Activated T-cell treated with anti-CD3 and anti-CD28 coated beads, Interleukin-2, amount 50 U/mL, for 24 hours (primary cell): ENCODE measurements at regions not wholly inside any gene's neighbourhood (a gene's known extent, or its start where the extent isn't known, plus 50 kb on each side); places are given as distances from the start of the nearest gene placed in this dataset.
"Not testable (repeated sequence)": the region's sequence is repeated elsewhere in the genome, so short reads cannot be mapped to it uniquely, and the experiment has no call there.

ENCODE experiments used
- DNase-seq: peaks from one replicate; pipeline ENCODE4 v3.0.0-alpha.2; 2020
- H3K27ac Mint-ChIP-seq: 2 replicates; pipeline ENCODE4 v1.8.0; 2020; ENCODE audit warnings: mild to moderate bottlenecking, mixed read lengths
- H3K27me3 Mint-ChIP-seq: 2 replicates; pipeline ENCODE4 v1.8.0; 2020; ENCODE audit warnings: mixed read lengths
- H3K36me3 Mint-ChIP-seq: 2 replicates; pipeline ENCODE4 v1.8.0; 2020; ENCODE audit warnings: low read depth, mixed read lengths
- H3K4me1 Mint-ChIP-seq: 2 replicates; pipeline ENCODE4 v1.8.0; 2020; ENCODE audit warnings: low read depth, mixed read lengths
- H3K4me3 Mint-ChIP-seq: 2 replicates; pipeline ENCODE4 v1.8.0; 2020; ENCODE audit warnings: mild to moderate bottlenecking, moderate library complexity, mixed read lengths
- H3K9me3 Mint-ChIP-seq: 2 replicates; pipeline ENCODE4 v1.8.0; 2020; ENCODE audit warnings: mixed read lengths

DNA sequence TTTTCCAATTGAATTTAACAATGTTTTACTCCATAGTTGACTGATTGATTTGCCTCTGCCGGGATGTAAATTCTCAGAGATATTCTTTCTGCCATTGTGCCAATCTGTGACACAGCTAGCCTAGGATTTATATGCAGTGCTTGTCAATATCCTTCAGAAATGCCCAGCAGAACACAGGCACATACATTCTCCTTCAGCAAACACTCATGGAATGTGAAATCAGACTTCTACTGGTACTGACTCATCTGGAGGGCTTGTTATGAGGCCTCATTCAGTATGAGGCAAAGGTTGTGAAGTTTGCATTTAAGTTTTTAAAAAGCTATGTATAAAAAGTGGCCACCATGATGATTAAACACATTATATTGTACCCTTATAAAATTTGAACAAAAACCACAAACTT, 158.4 kb downstream of the POTEC start:
- H3K27me3 Mint-ChIP-seq, H3K4me3 Mint-ChIP-seq, H3K27ac Mint-ChIP-seq, DNase-seq, H3K36me3 Mint-ChIP-seq, H3K9me3 Mint-ChIP-seq, H3K4me1 Mint-ChIP-seq: not testable (repeated sequence)

DNA sequence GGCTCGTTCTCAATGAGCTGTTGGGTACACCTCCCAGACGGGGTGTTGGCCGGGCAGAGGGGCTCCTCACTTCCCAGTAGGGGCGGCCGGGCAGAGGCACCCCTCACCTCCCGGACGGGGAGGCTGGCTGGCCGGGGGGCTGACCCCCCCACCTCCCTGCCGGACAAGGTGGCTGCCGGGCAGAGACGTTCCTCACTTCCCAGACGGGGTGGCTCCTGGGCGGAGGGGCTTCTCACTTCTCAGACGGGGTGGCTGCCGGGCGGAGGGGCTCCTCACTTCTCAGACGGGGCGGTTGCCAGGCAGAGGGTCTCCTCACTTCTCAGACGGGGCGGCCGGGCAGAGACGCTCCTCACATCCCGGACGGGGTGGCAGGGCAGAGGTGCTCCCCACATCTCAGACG, 160.7 kb downstream of the POTEC start:
- not testable (repeated sequence) for H3K9me3 Mint-ChIP-seq, DNase-seq, H3K36me3 Mint-ChIP-seq, H3K4me1 Mint-ChIP-seq, H3K27ac Mint-ChIP-seq, H3K27me3 Mint-ChIP-seq, H3K4me3 Mint-ChIP-seq

DNA sequence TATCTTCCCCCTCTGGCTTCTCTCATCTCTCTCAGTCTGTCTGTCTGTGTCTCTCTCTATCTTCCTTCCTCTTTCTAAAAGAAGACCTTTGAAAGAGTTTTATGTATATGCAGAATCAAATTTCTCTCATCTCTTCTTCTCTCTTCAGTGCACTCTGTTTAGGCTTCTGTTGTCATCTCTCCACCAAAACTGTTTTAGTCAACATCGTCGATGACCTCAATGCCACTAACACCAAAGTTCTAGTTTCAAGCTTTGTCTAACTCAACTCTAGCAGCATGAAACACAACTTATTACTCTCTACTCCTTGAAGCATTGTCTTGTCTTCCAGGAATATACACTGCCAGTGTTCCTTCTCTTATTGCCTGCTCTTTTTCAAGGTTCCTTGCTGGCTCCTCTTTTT, 163.9 kb downstream of the POTEC start:
- H3K27me3 Mint-ChIP-seq, H3K27ac Mint-ChIP-seq, H3K4me1 Mint-ChIP-seq, DNase-seq, H3K4me3 Mint-ChIP-seq, H3K36me3 Mint-ChIP-seq, H3K9me3 Mint-ChIP-seq: not testable (repeated sequence)

DNA sequence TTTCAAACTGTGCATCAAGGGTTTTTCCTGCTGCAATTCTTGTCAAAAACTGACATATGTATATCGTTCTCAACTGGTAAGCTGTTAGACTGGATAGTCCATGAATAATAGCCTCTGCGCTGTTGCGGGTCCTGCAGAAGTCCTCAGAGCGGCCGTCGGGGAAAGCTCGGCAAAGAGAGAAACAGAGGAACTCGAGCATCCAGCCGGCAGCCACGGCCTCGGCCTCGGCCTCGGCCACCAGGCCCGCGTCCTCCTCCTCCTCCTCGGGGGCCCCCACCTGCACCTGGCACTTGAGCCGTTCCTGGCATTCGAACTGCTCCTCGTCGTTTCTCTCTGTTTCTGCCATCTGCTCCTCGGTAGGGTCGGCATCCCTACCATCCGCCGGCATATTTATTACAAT, 165.0 kb downstream of the POTEC start:
- not testable (repeated sequence) for H3K4me3 Mint-ChIP-seq, H3K36me3 Mint-ChIP-seq, H3K27ac Mint-ChIP-seq, H3K4me1 Mint-ChIP-seq, H3K9me3 Mint-ChIP-seq, H3K27me3 Mint-ChIP-seq, DNase-seq

DNA sequence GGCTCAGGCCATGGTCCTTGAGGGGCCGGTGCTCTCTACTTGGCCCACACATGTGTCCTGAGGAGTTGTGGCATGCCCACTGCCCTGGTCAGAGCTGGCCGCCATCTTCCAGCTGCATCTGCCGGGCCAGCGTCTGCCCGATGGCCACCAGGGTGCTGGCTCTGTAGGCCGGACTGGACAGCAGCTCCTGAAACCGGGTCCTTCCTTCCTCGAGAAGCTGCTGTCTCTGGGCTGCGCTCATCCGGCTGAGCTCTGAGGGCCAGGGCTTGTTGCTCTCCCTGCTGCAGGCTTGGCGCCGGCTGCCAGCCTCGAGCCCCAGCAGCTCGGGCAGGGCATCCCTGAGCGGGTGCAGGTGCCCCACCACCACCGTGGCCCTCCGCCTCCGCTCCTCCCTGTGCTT, 182.1 kb downstream of the POTEC start:
- H3K27ac Mint-ChIP-seq, H3K4me1 Mint-ChIP-seq, H3K27me3 Mint-ChIP-seq, DNase-seq, H3K36me3 Mint-ChIP-seq, H3K4me3 Mint-ChIP-seq, H3K9me3 Mint-ChIP-seq: not testable (repeated sequence)

DNA sequence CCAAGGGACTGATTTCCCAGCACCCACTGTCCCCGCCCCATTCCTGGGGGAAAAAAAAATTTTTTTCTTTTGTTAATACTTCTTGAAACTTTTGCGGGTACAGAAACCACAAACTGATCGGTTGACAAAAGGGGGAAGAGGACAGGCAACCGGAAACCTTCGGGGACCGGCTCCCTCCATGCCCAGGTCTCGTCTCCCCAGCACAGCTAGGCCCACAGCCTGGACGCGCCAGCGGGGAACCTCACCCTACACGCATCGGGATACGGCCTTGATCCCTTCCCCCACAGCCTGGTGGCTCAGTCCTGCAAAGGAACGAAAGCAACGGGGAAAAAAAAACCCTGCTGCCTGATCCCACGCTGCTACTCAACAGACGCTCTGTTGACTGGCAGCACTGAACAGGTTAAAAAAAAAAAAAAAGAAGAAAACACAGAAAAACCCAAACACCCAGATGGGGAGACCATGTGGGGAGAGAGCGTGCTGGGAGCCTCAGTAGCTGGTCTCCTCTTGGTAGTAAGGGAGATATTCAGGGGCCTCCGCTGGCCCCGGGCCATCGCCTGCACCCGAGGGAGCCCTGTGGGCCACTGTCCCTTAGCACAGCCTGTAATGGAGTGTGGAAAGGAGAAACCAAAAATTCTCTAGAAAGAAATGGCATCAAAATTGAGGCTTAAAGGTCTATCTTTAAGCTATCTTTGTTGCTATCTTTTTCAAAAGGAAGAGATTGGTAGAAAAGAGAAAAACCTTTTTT, 185.7 kb downstream of the POTEC start:
- H3K27ac Mint-ChIP-seq, H3K4me1 Mint-ChIP-seq, H3K36me3 Mint-ChIP-seq, DNase-seq, H3K9me3 Mint-ChIP-seq, H3K27me3 Mint-ChIP-seq, H3K4me3 Mint-ChIP-seq: not testable (repeated sequence)

DNA sequence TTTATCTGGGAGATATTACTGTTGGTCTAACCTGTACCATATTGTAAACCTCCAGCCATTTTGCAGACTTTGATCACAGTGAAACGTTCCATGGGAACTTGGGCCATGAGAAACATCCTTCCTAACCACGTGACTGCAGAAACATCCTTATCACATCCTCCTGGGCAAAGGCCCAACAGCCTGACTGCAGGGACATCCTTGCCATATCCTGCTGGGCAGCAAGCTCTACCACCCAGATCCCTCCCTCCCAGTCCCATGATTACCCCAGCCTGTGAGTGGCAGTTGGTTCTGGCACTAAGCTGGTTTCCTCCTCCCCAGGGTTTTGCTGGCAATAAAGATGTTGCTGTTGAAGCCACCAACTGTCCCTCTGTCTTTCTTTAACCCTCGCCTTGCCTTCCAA, 201.2 kb downstream of the POTEC start:
- not testable (repeated sequence) for H3K4me3 Mint-ChIP-seq, H3K4me1 Mint-ChIP-seq, H3K9me3 Mint-ChIP-seq, H3K27ac Mint-ChIP-seq, H3K27me3 Mint-ChIP-seq, H3K36me3 Mint-ChIP-seq, DNase-seq

DNA sequence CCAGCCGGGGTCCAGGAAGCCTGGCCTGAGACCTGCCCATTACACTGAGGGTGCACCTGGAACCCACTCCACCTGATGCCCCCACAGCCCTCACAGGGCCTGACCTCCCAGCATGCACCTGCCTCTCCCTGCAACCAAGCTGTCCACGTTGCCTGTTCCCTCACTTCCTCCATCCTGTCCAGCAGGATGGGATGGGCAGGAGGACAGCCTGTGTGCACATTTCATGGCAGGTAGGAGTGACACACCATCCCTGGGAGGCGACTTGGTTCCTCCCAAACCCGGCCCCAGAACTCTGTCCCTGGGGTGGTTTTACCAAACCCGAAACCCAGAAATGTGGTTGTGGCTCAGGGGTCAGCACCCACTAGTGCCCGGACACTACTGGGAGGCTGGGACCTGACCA, 203.8 kb upstream of the ZNF519 start:
- H3K9me3 Mint-ChIP-seq, H3K27ac Mint-ChIP-seq, H3K36me3 Mint-ChIP-seq, H3K27me3 Mint-ChIP-seq, H3K4me3 Mint-ChIP-seq, DNase-seq, H3K4me1 Mint-ChIP-seq: not testable (repeated sequence)

DNA sequence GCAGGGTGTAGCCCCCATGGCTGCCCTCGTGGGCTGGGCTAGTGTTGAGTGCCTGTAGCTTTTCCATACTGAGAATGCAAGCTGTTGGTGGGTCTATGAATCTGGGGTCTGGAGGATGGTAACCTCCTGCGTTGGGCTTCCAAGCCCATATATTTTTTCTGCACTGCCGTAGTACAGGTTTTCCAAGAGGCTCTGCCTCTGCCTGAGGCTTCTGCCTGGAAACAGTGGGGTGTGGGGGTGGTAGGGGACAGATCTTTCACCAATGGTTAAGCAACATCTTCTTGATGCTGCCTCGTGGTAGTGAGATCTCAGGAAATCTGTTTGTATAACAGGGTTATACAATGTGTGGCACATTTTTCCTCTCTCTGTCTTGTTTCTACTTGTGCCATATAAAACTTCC, 189.0 kb upstream of the ZNF519 start:
- H3K36me3 Mint-ChIP-seq, DNase-seq, H3K27ac Mint-ChIP-seq, H3K27me3 Mint-ChIP-seq, H3K4me1 Mint-ChIP-seq, H3K4me3 Mint-ChIP-seq, H3K9me3 Mint-ChIP-seq: not testable (repeated sequence)

DNA sequence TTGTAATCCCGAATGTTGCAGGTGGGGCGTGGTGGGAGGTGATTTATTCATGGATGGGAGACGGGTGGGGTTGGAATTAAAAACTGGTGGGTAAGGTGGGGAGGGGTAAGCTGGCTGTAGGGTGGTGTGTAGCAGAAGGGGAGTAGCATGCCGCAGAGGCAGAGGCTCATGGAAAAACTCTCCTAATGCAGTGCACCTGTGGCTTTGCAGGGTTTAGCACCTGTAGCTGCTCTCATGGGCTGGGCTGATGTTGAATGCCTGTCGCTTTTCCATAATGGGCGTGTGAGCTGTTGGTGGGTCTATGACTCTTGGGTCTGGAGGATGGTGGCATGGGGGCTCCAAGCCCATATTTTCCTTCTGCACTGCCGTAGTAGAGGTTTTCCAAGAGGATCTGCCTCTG, 169.0 kb upstream of the ZNF519 start:
- H3K9me3 Mint-ChIP-seq, DNase-seq, H3K36me3 Mint-ChIP-seq, H3K27ac Mint-ChIP-seq, H3K27me3 Mint-ChIP-seq, H3K4me3 Mint-ChIP-seq, H3K4me1 Mint-ChIP-seq: not testable (repeated sequence)

DNA sequence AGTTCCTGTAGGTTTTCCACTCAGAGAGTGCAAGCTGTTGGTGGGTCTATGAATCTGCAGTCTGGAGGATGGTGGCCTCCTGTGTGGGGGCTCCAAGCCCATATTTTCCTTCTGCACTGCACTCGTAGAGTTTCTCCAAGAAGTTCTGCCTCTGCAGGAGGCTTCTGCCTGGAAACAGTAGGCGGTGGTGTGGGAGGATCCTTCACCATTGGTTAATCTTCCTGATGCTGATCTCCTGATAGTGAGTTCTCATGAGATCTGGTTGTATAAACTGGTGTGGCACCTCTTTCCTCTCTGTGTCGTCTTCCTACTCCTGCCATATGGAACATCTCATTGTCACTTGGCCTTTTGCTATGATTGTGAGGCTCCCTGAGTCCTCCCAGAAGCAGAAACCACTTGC, 162.8 kb upstream of the ZNF519 start:
- not testable (repeated sequence) for DNase-seq, H3K4me1 Mint-ChIP-seq, H3K36me3 Mint-ChIP-seq, H3K27ac Mint-ChIP-seq, H3K27me3 Mint-ChIP-seq, H3K9me3 Mint-ChIP-seq, H3K4me3 Mint-ChIP-seq

DNA sequence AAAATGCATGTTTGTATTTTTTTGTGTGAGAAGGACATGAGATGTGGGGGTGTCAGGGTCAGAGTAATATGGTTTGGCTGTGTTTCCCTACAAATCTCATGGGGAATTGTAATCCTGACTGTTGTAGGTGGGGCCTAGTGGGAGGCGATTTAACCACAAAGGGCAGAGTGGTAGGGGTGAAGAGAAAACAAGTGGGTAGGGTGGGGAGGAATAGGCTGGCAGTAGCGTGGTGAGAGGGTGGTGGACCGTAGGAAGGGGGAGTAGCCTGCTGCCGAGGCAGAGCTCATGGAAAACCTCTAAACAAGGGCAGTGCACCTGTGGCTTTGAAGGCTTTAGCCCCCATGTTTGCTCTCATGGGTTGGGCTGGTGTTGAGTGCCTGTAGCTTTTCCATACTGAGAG, 152.8 kb upstream of the ZNF519 start:
- no peaks in the 10 kb centered on the region for H3K27me3 Mint-ChIP-seq
- no peak for DNase-seq
- H3K4me1 Mint-ChIP-seq: no peaks in the 10 kb centered on the region
- H3K4me3 Mint-ChIP-seq: no peak overlapping the region
- no peak overlapping the region for H3K27ac Mint-ChIP-seq
- H3K9me3 Mint-ChIP-seq: no peaks in the 10 kb centered on the region
- H3K36me3 Mint-ChIP-seq: no peaks in the 10 kb centered on the region

DNA sequence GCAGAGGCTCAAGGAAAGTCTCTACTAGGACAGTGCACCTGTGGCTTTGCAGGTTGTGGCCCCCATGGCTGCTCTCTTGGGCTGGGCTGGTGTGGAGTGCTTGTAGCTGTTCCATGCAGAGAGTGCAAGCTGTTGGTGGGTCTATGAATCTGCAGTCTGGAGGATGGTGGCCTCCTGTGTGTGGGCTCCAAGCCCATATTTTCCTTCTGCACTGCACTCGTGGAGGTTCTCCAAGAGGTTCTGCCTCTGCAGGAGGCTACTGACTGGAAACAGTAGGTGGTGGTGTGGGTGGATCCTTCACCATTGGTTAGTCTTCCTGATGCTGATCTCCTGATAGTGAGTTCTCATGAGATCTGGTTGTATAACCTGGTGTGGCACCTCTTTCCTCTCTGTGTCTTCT, 143.2 kb upstream of the ZNF519 start:
- not testable (repeated sequence) for H3K9me3 Mint-ChIP-seq, H3K27me3 Mint-ChIP-seq, H3K27ac Mint-ChIP-seq, H3K4me1 Mint-ChIP-seq, H3K36me3 Mint-ChIP-seq, H3K4me3 Mint-ChIP-seq, DNase-seq

DNA sequence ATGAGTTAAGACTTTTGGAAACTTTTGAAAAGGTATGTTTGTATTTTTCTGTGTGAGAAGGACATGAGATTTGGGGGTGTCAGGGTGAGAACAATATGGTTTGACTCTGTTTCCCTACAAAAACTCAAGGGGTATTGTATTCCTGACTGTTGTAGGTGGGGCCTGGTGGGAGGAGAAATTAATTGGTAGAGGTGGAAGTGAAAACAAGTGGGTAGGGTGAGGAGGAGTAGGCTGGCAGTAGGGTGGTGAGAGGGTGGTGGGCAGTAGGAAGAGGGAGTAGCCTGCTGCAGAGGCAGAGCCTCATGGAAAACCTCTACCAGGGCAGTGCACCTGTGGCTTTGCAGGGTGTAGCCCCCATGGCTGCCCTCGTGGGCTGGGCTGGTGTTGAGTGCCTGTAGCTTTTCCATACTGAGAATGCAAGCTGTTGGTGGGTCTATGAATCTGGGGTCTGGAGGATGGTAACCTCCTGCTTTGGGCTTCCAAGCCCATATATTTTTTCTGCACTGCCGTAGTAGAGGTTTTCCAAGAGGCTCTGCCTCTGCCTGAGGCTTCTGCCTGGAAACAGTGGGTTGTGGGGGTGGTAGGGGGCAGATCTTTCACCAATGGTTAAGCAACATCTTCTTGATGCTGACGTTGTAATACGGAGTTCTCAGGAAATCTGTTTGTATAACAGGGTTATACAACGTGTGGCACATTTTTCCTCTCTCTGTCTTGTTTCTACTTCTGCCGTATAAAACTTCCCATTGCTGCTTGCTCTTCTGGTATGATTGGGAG, 133.6 kb upstream of the ZNF519 start:
- not testable (repeated sequence) for H3K36me3 Mint-ChIP-seq, H3K4me1 Mint-ChIP-seq, H3K27ac Mint-ChIP-seq, DNase-seq, H3K27me3 Mint-ChIP-seq, H3K9me3 Mint-ChIP-seq, H3K4me3 Mint-ChIP-seq

DNA sequence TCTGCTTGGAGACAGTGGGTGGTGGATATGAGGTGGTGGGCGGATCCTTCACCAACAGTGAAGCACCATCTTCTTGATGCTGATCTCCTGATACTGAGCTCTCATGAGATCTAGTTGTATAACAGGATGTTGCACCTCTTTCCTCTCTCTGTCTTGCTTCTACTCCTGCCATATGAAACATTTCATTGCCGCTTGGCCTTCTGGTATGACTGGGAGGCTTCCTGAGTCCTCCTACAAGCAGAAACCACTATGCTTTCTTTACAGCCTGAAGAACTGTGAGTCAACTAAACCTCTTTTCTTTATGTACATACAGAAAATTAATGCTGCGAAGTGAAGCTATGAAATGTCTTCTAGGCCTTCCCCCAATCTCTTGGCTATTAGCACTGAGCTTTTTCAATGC, 130.6 kb upstream of the ZNF519 start:
- H3K4me3 Mint-ChIP-seq, H3K4me1 Mint-ChIP-seq, DNase-seq, H3K36me3 Mint-ChIP-seq, H3K27me3 Mint-ChIP-seq, H3K27ac Mint-ChIP-seq, H3K9me3 Mint-ChIP-seq: not testable (repeated sequence)
